Amniotic epithelial cell (primary cell): ENCODE measurements at regions not wholly inside any gene's neighbourhood (a gene's known extent, or its start where the extent isn't known, plus 50 kb on each side); places are given as distances from the start of the nearest gene placed in this dataset.
"Not testable (repeated sequence)": the region's sequence is repeated elsewhere in the genome, so short reads cannot be mapped to it uniquely, and the experiment has no call there.

Experiments used
- DNase-seq: peaks from one replicate; pipeline ENCODE4 v3.0.0-alpha.2; 2010; ENCODE audit warnings: low read depth

DNA sequence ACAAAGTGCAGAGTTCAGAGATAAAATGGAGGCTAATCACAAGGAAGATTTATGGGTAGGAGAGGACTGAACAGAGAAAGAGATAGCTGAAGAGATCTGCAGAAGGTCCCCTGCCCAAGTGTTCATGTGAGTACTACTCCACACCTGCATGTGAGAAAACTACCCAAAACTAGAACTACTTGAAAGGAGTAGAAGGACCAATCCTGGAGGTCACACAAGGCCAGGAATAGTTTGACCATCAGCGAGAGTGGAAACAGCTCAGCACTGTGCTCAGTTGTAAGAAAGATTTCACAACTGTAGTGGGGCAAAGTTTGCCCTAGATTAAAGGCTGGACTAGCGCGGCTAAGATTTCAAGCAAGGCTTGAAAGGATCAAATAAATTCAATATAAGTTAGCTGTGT is 422.7 kb upstream of the LCORL start:
- no peak for DNase-seq

DNA sequence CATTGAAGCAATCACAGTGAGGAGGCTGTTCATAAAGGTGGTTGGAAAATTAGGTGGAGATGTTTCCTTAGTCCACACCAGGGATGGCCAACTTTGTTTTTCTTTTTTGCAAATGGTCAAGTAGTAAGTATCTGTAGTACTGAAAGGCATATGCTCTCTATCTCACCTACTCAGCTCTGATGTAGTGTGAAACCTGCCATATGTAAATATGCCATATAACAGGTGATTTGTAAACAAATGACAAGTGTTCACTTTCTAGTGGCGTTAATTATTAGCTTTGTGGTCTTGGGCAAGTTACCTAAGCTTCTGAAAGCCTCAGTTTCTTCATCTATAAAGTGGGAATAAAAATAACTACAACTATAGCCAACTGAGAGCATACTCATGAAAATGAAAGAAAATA is 421.4 kb upstream of the LCORL start:
- DNase-seq, result no peak

DNA sequence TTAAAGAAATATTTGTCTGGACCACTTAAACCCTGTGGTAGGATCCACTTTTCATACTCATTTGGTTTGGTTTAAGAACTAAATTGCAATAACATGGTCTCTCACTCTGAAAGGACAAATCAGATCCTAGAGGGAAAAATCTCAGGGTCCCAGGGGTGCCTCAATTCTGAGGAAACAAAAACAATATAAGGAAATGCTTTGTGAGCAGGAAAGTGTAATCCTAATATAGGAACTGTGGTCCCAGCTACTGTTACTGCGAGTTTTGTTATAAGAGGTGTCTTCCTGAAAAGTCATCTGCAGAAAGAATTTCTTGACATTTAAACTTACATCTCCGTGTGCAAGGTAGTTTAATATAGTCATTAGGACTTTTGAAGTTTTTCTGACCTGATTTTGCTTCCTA is 420.1 kb upstream of the LCORL start:
- no peak for DNase-seq

DNA sequence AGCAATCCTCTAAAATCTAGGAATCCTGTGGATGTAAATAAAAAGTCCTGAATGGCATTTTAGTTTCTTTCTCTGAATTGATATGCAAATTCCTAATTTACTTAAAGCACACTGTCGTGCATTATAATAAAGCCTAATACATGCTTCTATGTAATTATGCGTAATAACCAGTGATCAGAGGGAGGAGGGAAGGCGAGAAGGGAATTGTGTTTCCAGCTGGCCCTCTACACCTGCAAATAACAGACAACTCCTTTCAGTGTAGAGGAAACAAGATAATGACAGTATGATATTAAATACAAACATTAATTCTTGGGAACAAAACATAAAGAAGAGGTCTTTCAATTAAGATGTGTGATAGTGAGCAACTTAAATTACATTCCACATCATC is 419.6 kb upstream of the LCORL start:
- DNase-seq, result no peak

DNA sequence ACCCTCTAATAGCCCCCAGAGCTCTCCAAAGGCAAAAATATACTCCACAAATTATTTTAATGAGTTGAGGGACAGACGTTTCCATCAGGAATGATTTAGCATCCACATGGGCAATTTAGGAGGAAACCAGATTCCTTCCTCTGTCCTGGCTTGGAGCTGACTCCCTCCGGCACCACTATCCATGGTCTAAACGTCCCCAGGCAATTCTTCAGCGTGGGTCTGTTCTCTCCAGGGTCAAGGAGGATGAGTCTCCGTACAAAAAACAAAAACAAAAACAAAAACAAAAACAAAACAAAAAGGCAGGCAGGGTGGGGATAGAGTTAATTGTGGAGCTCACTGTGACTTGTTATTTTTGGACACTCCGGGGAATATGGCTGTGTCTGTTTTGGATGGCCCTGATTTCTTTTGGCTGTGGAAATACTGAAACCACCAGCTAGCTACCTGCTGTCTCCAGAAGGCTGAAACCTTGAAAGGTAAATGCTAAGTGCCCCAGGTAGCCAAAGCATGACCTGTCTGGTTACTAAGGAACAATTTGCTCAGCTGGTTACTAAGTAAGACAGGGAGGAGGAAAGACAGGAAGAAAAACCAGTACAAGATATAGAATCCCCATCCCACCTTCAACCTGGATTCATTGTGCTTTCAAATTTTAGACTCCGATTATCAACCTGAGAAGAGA is 419.1 kb upstream of the LCORL start:
- DNase-seq, result no peak

DNA sequence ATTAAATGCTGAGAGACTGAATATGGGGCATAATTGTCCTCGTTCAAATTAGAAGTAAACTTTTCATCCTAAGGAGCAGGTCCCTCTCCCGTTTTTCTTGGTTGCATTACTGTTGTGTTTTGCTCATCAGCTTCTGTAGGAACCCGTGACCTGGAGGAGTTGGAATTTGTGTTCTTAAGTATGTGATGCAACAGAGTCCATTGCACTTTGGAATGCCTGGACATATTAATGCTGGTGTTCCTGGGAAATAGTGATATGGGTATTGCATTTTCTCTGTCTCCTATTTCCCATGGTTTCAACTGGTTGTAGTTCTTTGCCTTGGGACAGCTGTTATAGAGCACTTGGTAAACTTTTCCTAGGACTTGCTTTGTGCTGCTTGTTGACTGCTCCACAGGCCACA is 417.8 kb upstream of the LCORL start:
- no peak for DNase-seq

DNA sequence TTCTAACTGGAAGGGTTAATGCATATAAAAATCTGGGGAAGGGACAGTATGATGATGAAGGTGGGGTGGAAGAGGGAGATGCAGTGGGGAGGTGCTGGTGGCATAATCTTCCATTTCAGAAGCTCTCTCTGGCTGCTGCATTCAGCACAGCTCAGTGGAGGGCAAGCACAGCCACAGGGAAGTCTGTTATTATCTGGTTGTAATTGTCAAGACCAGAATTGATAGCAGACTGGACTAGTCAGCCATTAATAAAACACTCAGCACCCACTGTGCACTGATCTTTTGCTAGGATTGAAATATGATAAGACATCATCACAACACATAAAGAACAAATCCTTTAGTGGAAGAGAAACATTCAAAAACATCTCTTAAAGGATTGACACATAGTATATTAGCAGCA is 414.2 kb upstream of the LCORL start:
- no peak for DNase-seq

DNA sequence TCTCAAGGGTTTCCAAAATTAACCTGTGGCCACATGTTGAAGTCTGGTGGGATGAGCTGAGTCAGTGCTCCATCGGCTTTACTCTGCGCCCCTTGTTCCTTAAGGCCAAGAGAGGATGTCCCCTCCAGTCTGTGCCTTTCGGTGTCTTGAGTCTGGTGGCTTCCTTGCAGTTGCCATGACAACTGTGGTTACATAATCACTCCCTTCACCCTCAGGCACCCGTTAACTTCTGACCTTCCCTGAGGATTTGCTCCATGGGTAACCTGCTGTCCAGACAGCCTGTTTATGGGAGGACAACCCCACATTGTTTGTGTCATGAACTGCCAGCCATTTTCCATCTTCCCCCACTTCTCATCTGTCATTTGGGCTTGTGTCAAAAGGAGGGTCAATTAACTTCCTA is 401.1 kb upstream of the LCORL start:
- no peak for DNase-seq

DNA sequence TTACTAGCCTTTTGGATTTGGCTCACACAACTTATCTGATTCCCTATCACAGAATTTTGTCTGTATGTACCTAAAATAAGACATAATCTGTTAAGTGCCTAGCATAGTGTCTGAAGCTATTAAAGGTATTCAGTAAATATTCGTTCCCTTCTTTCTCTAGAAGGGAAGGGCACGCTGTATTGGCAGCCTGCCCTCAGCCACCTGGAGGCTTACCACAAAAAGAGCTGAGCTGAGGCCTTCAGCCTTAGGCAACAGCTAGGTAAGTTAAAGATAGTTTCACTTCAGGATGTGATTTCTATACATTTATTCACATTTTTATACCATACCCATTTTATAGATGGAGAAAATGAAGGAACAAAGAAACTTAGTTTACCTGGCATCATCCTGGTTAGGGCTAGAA is 400.0 kb upstream of the LCORL start:
- DNase-seq, result no peak

DNA sequence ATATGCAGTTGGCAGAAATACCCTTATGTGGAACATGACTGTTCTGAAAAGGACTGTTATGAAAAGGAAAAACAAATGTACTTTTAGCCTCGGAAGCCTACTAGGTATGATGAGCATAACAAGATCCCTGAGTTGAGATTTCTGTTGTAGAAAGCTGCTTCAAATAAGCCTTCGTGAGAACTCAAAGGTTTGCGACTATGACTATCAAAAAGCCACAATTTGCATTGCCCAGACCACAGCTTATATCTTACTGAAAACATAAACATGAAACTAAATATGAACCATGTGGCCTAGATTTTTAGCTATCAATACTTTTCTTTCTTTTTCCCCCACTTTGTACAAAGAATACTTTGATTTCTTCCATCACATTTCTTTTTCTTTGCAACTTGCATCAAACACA is 398.2 kb upstream of the LCORL start:
- DNase-seq, result no peak

DNA sequence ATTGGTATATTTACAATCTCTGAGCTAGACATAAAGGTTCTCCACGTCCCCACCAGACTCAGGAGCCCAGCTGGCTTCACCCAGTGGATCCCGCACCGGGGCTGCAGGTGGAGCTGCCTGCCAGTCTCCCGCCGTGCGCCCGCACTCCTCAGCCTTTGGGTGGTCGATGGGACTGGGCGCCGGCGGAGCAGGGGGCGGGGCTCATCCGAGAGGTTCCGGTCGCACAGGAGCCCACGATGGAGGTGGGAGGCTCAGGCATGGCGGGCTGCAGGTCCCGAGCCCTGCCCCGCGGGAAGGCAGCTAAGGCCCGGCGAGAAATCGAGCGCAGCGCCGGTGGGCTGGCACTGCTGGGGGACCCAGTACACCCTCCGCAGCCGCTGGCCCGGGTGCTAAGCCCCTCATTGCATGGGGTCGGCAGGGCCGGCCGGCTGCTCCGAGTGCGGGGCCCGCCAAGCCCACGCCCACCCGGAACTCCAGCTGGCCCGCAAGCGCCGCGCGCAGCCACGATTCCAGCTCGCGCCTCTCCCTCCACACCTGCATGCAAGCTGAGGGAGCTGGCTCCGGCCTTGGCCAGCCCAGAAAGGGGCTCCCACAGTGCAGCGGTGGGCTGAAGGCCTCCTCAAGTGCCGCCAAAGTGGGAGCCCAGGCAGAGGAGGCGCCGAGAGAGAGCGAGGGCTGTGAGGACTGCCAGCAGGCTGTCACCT is 396.8 kb upstream of the LCORL start:
- not testable (repeated sequence) for DNase-seq

DNA sequence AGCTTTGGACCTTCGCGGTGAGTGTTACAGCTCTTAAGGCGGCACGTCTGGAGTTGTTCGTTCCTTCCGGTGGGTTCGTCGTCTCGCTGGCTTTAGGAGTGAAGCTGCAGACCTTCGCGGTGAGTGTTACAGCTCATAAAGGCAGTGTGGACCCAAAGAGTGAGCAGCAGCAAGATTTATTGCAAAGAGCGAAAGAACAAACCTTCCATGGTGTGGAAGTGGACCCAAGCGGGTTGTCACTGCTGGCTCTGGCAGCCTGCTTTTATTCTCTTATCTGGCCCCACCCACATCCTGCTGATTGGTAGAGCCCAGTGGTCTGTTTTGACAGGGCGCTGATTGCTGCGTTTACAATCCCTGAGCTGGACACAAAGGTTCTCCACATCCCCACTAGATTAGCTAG is 396.1 kb upstream of the LCORL start:
- not testable (repeated sequence) for DNase-seq

DNA sequence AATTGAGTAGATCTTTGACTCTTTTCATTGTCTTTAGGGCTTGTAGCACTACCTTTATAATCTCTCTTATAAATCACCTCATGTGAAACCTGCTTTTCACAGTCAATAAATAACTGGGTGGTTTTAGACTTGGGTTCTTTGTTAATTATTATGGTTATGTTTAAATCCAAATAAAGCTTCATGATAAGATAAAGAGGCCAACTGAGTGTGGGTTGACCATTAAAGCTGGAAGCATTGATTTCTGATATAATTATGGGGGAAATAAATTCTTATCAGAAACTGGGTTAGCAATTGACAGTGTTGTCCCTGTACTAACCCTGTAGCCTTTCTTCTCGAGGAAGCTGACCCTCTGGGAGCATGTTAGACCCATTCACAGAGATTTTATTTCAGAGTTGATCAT is 384.7 kb upstream of the LCORL start:
- DNase-seq, result no peak

DNA sequence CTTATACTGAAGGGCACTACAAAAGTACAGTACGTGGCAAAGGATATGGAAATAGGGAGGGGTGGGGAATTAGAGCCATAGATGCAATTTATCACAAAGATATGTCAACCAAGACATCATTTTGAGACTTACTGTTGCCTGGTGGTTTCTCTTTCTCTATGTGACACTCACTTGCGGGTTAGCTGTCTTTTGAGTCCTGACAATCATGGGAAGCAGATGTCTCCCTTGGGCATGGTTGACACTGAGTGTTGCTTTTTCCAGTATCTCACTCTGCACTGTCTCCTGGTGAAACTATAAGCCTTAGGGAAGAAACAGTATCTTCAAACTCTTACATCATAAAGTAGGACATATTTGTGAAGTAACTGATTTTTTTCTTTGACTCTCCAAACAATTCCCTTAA is 383.5 kb upstream of the LCORL start:
- no peak for DNase-seq

DNA sequence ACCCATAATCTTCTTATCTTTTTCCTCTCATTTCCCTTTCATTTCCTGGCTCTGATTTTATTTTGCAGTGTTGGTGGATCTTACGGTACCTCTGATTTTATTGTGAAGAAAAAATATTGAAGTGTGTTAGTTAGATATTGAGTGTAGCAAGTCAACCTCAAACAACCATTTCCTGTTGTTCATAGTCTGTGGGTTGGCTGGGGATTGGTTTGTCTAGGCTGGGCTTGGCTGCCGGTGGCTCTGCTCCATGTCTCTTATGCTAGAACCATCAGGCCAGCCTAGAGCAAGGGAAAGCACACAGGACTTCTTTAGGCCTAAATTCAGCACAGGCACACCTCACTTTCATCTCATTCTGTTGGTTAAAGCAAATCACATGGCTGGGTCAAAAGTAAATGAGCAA is 383.1 kb upstream of the LCORL start:
- no peak for DNase-seq

DNA sequence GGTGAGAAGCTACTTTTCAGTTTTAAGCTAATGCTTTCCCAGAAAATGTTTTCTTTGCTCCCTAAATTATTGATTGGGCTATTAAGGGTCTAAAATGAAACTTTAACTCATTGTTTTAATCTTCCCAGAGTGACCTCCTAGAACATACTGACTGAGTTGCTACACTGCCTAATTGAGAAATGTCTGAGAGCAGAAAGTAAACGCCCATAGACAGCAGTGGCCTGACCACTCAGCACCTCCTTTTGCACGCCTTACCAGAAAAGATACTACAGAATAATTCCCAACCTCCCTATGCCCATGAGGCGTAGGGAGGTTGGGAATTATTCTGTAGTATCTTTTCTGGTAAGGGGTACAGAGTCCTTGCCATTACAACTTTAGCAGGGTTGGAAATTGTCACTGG is 381.8 kb upstream of the LCORL start:
- no peak for DNase-seq

DNA sequence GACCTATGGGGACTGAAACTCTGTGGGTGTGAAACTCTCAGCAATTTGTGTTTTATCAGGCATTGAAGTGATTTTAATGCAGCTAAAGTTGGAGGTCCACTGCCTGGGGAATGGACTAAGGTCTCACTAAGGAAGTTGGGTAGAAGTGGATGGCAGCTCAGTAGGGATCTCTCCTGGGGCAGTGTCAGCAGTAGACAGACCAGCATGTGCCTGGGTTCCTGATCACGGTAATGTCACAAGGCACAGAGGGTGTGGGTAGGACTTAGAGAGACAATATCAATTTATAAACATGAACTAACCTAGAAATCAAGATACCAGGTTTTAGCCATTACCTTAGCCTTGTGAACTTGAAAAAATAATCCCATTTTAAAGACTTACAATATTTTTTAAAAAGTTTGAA is 380.3 kb upstream of the LCORL start:
- no peak for DNase-seq

DNA sequence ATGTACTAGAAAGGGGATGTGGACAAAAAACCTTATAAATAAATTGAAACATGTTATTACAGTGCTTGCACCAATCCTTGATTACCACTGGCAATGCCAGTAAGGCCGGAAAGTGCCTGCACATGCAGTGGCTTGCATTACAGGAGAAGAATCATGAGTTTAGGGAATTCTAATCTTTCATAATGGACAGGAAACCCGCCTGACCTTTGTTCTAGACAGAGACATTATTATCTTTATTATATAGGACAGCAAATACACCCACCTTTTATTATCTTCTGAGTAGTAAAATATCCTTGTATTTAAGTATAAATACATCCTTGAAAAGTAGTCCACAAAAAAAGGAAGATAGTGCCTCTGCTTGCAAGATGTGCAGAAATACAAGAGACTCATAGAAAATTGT is 379.9 kb upstream of the LCORL start:
- DNase-seq, result no peak

DNA sequence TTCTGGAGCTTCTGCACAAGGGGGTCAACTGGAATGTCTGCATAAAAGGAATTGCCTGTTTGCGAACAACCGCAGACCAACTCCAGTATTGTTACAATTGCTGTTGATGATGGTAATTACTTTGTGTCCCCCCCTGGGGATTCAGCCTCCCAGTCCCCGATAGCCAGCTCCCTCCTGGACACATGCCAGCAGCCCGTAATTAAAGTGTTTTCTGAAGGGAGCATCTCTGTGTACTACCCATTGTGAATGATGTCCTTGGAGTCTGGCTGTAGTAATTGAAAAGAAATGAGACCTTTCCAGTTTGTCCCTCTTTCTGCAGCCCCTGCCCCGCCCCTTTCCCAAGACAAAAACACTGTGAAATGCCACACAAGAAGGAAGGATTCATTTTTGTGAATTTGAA is 377.1 kb upstream of the LCORL start:
- no peak for DNase-seq

DNA sequence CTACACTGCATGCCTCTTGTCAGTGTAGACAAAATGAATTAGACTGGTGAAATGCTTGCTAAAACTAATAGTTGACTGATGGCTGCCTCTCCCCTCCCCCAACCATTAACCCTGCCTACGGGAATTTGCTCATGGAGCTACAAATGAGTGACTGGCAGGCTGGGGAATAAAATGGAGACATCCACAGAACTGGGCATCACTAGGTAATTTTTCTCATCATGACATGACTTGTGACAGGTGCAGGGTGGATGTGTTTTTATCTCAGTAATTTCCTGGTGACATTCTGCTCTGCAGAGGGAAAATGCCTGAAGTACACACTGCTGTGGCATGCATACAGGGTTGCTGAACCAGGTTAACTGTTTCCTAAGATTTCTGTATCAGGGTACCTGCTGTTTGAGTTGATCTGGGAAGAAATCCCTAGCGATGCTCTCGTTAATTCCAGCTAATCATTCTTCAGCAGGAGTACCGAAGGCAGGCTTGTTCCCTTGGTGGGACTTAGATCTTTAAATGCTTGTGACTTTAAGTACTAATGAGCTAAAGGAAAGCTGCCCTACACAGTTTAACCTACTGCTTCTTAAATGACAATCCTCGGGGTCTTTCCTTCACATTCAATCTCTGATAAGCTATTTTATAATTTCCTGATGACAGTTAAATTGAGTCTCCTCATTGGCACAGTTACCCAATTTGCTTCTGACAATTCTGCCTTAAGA is 376.3 kb upstream of the LCORL start:
- DNase-seq, result no peak

DNA sequence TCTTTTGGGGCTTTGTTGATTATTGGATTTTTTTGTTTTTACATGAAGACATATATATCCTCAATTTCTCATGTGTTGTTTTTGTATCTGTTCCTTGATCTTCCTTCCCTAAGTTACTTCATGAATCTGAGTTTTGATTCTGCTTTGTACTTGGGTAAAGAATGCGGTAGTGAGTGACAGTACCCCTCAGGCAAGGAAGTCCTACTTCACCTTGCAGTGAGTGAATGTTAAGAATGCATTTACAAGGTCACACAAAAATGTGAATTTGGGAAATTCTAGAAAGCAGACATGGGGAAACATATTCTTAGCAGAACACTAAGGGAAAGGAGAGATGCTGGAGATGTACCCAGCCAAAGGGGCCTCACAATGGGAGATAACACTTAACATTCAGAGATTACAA is 373.1 kb upstream of the LCORL start:
- DNase-seq, result no peak

DNA sequence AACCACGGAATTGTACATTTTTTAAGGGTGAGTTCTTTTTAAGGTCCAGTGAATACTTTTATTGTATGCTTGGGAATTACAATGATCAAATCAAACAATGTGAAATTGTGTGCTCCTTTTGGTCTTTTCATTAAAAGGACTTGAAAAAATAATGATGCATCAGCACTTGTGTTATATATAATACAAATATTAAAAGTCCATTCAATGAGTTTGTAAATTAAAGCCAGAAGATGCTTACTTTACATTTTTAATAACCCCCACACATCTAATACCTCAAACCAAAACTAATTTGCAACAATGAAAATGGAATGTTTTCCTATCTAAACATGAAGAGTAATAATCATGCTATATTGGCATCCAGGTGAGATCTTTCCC is 369.8 kb upstream of the LCORL start:
- DNase-seq, result no peak

DNA sequence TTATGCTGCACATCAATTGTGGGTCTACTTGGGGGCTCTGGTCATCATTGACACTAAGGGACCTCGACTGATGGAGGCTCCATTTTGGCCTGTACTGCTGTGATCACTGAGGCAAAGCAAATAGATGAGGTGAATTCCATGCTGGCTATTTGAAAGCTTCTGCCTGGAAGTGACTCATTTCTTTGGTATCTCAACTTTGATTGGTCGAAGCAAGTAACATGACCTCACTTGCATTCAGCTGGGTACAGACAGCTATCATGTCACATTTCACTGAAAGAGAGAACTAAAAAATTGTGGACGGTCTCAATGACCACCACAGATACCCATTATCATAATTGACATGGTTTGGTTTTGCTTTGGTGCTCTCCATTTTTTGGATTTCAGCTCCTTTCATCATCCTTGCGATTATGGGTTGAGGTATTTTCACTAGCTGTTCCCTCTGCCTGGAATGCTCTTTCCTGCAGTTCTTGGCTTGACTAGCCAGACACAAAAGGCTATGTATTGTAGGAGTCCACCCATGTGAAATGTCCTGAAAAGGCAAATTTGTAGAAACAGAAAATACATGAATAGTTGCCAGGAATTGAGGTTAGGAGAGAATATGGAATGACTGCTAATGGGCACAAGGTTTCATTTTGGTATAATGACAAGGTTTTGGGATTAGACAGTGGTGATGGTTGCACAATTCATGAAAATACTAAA is 369.2 kb upstream of the LCORL start:
- DNase-seq, result no peak
